ENCODE measurements at regions not wholly inside any gene's neighbourhood (a gene's known extent, or its start where the extent isn't known, plus 50 kb on each side); places are given as distances from the start of the nearest gene placed in this dataset.

DNA sequence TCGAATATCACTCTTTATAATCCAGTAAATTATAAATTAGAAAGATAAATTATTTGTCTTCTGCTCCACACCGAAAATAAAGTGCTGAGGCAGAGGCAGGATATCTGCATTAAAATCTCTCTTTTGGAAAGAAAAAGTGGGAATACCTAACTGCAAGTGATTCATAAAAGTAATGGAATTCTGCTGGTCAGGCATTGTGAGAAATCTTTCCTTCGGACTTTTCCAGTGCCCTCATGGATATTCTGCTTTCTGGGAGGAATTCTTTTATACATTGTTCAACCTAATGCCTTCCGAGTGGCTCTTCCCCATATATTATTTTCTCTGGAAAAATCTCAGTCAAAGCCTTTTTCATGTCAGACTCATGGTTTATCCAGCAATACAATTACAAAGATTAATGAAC, 158.3 kb upstream of the RNPC3 start (continued):
- TF ChIP-seq, protein P1, sequence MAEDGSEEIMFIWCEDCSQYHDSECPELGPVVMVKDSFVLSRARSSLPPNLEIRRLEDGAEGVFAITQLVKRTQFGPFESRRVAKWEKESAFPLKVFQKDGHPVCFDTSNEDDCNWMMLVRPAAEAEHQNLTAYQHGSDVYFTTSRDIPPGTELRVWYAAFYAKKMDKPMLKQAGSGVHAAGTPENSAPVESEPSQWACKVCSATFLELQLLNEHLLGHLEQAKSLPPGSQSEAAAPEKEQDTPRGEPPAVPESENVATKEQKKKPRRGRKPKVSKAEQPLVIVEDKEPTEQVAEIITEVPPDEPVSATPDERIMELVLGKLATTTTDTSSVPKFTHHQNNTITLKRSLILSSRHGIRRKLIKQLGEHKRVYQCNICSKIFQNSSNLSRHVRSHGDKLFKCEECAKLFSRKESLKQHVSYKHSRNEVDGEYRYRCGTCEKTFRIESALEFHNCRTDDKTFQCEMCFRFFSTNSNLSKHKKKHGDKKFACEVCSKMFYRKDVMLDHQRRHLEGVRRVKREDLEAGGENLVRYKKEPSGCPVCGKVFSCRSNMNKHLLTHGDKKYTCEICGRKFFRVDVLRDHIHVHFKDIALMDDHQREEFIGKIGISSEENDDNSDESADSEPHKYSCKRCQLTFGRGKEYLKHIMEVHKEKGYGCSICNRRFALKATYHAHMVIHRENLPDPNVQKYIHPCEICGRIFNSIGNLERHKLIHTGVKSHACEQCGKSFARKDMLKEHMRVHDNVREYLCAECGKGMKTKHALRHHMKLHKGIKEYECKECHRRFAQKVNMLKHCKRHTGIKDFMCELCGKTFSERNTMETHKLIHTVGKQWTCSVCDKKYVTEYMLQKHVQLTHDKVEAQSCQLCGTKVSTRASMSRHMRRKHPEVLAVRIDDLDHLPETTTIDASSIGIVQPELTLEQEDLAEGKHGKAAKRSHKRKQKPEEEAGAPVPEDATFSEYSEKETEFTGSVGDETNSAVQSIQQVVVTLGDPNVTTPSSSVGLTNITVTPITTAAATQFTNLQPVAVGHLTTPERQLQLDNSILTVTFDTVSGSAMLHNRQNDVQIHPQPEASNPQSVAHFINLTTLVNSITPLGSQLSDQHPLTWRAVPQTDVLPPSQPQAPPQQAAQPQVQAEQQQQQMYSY (CRISPR knock-in tag; IDR thresholded peaks at IDR 0.05): no peak

DNA sequence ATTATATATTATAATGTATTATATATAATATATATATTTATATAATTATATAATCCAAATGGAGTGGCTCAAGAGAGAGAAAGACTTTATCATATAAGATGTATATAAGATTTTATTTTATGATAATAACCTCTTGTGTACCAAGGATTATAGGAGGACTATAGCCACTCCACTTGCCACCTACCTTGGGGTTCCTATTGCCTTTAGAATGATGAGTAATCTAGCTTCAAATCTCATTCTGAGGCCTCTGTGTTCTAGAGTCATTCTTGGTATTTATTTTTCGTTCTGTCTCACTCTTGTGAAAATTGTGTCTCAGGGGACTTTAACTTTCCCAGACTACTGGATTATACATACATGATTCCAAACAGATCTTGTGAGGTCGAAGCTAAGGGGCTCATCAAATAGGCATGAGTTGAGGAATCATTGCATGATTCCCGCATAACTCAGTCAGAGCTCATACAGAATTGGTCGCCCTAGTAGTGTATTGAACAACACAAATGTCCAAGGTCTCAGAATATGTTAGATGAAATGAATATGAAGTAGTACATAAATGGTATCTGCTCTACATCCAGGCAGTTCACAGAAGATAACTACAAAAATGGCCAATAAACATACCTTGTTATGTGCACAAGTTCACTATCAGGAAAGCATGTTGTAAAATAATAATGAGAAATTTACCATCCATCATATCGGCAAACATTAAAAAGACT, 159.5 kb upstream of the RNPC3 start:
- no peak overlapping the region for H2AFZ ChIP-seq (ENCODE audit: control insufficient read depth, low read depth, low read length)
- H3K4me1 ChIP-seq (ENCODE audit: control insufficient read depth, insufficient read depth, low read length): no peaks in the 10 kb centered on the region
- no peaks in the 10 kb centered on the region for H3K79me2 ChIP-seq (ENCODE audit: control insufficient read depth, insufficient read depth, low read length)
- no peak for ATAC-seq
- ChIA-PET POLR2A (no interaction called here), CTCF (no interaction called here), RAD21 (ENCODE audit: unreplicated experiment) (no interaction called here), SMC1A (ENCODE audit: uncharacterized antibody, unreplicated experiment) (no interaction called here)
- no peaks in the 10 kb centered on the region for H3K9me3 ChIP-seq (replicated peaks; ENCODE audit: control insufficient read depth, insufficient read depth, low read length)
- H3K4me3 ChIP-seq: no peak overlapping the region
- WGBS (ENCODE audit: insufficient coverage, insufficient replicate concordance, low lambda C conversion rate, missing lambda C conversion rate): 49% methylated on average over 5 of the region's 5 CpGs
- no peak overlapping the region for H3K4me2 ChIP-seq (ENCODE audit: control insufficient read depth, insufficient read depth)
- H3K36me3 ChIP-seq (ENCODE audit: control insufficient read depth in 2 of 2, insufficient read depth in 2 of 2, low read length in 1 of 2): no peaks in the 10 kb centered on the region
- no peak for FAIRE-seq
- BruUV-seq (replicated peaks): no TSS peak
- no peaks in the 10 kb centered on the region for H3K27me3 ChIP-seq (replicated peaks in 1 of 2; ENCODE audit: control insufficient read depth in 2 of 2, insufficient read depth in 2 of 2, low read length in 1 of 2)
- no peak overlapping the region for H3K9ac ChIP-seq (ENCODE audit: control insufficient read depth, insufficient read depth, low read length)
- in situ Hi-C loops (cut with MboI): no loop called here
- no peak for DNase-seq (ENCODE audit: low read depth, low spot score)
- no peaks in the 10 kb centered on the region for H4K20me1 ChIP-seq (ENCODE audit: control insufficient read depth, insufficient read depth)
- intact Hi-C loops (cut with micrococcal nuclease; ENCODE audit: unreplicated experiment): no loop called here
- H3K27ac ChIP-seq (ENCODE audit: control insufficient read depth, insufficient read depth): no peak overlapping the region
- TF ChIP-seq, protein P2, sequence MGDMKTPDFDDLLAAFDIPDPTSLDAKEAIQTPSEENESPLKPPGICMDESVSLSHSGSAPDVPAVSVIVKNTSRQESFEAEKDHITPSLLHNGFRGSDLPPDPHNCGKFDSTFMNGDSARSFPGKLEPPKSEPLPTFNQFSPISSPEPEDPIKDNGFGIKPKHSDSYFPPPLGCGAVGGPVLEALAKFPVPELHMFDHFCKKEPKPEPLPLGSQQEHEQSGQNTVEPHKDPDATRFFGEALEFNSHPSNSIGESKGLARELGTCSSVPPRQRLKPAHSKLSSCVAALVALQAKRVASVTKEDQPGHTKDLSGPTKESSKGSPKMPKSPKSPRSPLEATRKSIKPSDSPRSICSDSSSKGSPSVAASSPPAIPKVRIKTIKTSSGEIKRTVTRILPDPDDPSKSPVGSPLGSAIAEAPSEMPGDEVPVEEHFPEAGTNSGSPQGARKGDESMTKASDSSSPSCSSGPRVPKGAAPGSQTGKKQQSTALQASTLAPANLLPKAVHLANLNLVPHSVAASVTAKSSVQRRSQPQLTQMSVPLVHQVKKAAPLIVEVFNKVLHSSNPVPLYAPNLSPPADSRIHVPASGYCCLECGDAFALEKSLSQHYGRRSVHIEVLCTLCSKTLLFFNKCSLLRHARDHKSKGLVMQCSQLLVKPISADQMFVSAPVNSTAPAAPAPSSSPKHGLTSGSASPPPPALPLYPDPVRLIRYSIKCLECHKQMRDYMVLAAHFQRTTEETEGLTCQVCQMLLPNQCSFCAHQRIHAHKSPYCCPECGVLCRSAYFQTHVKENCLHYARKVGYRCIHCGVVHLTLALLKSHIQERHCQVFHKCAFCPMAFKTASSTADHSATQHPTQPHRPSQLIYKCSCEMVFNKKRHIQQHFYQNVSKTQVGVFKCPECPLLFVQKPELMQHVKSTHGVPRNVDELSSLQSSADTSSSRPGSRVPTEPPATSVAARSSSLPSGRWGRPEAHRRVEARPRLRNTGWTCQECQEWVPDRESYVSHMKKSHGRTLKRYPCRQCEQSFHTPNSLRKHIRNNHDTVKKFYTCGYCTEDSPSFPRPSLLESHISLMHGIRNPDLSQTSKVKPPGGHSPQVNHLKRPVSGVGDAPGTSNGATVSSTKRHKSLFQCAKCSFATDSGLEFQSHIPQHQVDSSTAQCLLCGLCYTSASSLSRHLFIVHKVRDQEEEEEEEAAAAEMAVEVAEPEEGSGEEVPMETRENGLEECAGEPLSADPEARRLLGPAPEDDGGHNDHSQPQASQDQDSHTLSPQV (IDR thresholded peaks at IDR 0.05): no peak
- TF ChIP-seq, protein P3, sequence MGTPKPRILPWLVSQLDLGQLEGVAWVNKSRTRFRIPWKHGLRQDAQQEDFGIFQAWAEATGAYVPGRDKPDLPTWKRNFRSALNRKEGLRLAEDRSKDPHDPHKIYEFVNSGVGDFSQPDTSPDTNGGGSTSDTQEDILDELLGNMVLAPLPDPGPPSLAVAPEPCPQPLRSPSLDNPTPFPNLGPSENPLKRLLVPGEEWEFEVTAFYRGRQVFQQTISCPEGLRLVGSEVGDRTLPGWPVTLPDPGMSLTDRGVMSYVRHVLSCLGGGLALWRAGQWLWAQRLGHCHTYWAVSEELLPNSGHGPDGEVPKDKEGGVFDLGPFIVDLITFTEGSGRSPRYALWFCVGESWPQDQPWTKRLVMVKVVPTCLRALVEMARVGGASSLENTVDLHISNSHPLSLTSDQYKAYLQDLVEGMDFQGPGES (IDR thresholded peaks at IDR 0.05): no peak
- TF ChIP-seq MXI1 (IDR thresholded peaks at IDR 0.05; ENCODE audit: low read depth, low read length) (no peak), SPI1 (IDR thresholded peaks at IDR 0.05; ENCODE audit: borderline replicate concordance, insufficient read depth, low read depth, low read length) (no peak), NFIC (IDR thresholded peaks at IDR 0.05; ENCODE audit: low read depth, low read length) (no peak), YBX1 (IDR thresholded peaks at IDR 0.05) (no peak), SIX5 (IDR thresholded peaks at IDR 0.05; ENCODE audit: low read depth, low read length, severe bottlenecking) (no peak), HDAC2 (IDR thresholded peaks at IDR 0.05) (no peak), NFYA (IDR thresholded peaks at IDR 0.05; ENCODE audit: borderline replicate concordance, low read depth, low read length) (no peak), MYC (IDR thresholded peaks at IDR 0.05; ENCODE audit: insufficient read depth, insufficient read length, insufficient replicate concordance, low read length, severe bottlenecking) (no peak)
- TF ChIP-seq, protein P4, sequence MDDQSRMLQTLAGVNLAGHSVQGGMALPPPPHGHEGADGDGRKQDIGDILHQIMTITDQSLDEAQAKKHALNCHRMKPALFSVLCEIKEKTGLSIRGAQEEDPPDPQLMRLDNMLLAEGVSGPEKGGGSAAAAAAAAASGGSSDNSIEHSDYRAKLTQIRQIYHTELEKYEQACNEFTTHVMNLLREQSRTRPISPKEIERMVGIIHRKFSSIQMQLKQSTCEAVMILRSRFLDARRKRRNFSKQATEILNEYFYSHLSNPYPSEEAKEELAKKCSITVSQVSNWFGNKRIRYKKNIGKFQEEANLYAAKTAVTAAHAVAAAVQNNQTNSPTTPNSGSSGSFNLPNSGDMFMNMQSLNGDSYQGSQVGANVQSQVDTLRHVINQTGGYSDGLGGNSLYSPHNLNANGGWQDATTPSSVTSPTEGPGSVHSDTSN (IDR thresholded peaks at IDR 0.05; ENCODE audit: insufficient replicate concordance, low read depth, low read length): no peak
